VCaP (cell line): ENCODE measurements at regions not wholly inside any gene's neighbourhood (a gene's known extent, or its start where the extent isn't known, plus 50 kb on each side); places are given as distances from the start of the nearest gene placed in this dataset.
"Not testable (repeated sequence)": the region's sequence is repeated elsewhere in the genome, so short reads cannot be mapped to it uniquely, and the experiment has no call there.

ENCODE experiments used
- H3K27ac ChIP-seq: fragments of 450-650 bp; 2 replicates; pipeline ENCODE4 v1.5.1; 2017
- TF ChIP-seq, protein P1 (sequence below): fragments of 450-650 bp; conservative IDR thresholded peaks from 2 replicates; pipeline ENCODE4 v1.5.1; 2017; ENCODE audit warnings: mild to moderate bottlenecking, moderate library complexity

DNA sequence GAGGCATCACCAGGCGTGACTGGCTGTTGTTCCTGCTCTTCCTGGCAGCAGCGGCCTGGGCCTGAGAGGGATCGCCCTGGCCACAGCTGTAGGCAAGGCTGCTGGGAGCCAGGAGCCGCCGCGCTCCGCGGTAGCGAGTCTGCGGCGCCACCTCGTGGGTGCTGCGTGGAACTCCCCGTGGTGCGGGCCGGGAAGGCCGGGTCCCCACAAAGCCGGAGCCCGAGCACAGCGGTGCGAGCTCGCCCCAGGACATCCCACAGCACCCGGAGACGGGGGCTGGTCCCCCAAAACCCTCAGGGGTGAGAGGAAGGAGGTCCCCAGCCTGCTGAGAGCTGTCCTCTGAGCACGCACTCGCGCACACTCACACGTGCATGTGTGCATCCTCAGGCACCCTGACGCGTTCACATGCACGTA, 320.0 kb upstream of the PLGLB1 start:
- TF ChIP-seq, protein P1, sequence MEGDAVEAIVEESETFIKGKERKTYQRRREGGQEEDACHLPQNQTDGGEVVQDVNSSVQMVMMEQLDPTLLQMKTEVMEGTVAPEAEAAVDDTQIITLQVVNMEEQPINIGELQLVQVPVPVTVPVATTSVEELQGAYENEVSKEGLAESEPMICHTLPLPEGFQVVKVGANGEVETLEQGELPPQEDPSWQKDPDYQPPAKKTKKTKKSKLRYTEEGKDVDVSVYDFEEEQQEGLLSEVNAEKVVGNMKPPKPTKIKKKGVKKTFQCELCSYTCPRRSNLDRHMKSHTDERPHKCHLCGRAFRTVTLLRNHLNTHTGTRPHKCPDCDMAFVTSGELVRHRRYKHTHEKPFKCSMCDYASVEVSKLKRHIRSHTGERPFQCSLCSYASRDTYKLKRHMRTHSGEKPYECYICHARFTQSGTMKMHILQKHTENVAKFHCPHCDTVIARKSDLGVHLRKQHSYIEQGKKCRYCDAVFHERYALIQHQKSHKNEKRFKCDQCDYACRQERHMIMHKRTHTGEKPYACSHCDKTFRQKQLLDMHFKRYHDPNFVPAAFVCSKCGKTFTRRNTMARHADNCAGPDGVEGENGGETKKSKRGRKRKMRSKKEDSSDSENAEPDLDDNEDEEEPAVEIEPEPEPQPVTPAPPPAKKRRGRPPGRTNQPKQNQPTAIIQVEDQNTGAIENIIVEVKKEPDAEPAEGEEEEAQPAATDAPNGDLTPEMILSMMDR, result peak; percentile 79

DNA sequence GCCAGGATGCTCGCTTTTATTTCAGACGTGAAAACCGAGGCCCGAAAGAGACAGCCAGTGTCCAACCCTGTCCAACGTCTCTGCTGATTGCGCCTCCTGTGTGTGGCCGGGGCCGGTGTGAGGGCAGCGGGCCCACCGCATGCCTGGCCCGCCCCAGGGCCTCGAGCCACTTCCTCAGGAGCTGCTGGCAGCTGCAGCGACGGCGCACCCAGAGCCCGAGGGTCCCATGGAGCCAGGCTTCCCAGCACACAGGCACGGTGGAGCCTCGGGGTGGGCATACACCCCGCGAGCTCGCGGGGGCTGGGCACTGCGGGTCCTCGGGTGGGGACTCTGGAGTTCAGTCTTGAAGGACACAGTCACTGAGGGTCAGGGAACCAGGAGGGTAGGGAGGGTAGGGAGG, 320.5 kb upstream of the PLGLB1 start:
- H3K27ac ChIP-seq, result not testable (repeated sequence)

More for the DNA sequence above, 320.0 kb upstream of the PLGLB1 start:
- H3K27ac ChIP-seq, result not testable (repeated sequence)

DNA sequence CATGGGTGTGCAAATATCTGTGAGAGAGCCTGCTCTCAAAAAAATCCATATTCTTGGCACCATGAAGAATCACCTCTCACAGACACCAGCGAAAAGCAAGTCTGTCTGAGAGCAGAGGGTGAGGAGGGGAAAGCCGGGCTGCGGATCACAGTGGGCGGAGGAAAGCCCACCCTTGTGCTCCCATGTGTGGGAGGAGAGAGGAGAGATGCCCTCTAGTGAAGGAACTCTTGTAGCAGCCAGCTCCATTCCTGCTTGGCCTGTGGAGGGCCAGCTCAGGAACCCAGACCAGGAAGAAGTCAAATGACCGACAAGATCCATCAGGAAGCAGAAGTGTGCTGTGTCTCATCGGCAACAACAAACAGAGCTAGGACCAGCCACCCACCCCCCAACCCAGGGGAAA, 321.7 kb upstream of the PLGLB1 start:
- H3K27ac ChIP-seq, result not testable (repeated sequence)

DNA sequence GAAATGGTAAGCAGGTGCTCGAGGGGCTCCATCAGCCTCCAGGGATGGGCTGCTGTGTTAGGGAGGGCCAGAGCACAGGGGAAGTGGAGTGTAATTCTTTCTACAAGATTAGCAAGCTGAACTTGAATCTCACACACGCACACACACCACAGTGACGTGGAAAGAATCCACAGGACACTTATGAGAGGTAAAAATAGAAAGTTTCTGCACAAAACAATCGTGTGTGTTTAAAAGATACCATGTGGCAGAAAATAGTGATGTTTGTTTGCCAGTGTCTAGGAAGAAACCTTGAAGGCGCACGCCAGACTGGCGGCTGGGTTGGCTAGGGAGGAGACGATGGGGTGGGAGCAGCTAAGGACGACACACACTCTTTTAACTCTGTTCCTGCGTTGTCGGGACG, 323.6 kb upstream of the PLGLB1 start:
- H3K27ac ChIP-seq, result not testable (repeated sequence)

DNA sequence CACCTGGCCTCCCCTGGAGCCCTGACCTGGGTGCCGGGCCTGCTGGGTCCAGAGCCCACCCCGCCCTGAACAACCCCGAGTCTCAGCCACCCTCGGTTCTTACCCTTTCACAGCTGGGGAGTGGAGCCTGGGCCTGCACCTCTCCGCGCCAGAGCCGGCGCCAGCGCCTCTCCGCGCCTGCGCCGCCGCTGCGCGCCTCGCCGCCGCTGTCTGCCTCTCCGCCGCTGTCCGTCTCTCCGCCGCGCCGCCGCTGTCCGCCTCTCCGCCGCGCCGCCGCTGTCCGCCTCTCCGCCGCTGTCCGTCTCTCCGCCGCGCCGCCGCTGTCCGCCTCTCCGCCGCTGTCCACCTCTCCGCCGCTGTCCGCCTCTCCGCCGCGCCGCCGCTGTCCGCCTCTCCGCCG, 326.9 kb upstream of the PLGLB1 start:
- not testable (repeated sequence) for H3K27ac ChIP-seq

DNA sequence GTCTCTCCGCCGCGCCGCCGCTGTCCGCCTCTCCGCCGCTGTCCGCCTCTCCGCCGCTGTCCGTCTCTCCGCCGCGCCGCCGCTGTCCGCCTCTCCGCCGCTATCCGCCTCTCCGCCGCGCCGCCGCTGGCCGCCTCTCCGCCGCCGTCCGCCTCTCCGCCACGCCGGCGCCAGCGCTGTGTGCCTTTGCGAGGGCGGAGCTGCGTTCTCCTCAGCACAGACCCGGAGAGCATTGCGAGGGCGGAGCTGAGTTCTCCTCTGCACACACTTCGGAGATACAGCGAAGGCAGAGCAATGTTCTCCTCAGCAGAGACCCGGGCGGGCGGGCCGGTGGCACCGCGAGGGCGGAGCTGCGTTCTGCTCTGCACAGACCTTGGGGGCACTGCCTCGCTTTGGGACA, 327.4 kb upstream of the PLGLB1 start:
- not testable (repeated sequence) for H3K27ac ChIP-seq

DNA sequence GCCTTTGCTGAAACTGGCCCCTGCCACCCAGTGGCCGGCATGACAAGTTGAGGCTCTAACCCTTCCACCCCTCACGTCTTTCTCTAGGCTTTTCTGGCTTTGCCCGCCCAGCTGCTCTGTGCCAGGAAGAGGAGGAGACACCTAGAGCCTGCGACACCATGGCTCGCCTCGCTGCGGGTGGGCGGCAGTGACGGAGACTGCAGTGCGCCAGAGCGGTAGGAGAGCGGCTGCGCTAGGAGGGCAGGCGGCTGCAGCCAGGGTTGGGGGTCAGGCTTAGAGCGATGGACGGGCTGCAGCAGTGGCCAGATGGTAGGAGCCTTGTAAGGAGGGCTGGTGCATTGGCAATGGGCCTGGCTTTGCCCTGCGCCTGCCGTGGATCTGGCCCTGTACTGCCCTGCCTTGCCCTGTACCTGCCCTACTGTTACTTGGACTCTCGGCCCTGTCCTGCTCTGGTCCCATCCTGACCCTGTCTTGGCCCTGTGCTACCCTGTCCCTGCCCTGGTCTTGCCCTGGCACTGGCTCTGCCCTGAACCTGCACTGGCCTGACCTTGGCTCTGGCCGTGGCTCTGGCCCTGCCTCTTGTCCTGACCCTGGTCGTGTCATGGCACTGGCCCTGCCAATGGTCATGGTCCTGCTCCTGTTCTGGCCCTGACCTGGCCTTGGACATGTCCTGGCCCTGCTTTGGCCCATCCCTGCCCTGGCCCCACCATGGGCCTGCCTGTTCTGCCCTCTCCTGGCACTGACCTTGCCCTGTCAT, 330.7 kb upstream of the PLGLB1 start:
- H3K27ac ChIP-seq, result not testable (repeated sequence)

DNA sequence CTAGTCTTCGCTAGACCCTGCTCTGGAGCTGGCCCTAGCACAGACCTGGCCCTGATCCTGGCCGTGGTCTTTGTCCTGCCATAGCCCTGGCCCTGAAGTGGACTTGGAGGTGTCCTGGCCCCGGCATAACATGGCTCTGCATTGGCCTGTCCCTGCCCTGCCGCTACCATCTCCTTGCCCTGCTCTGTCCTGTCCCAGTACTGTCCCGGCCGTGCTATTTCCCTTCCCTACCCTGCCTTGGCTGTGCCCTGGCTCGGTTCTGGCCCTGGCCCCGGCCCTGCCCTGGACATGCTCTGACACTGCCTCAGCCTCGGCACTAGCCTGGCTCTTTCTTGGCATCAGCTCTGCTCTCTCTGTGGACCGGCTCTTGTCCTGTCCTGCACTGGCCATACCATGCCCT, 331.8 kb upstream of the PLGLB1 start:
- not testable (repeated sequence) for H3K27ac ChIP-seq

DNA sequence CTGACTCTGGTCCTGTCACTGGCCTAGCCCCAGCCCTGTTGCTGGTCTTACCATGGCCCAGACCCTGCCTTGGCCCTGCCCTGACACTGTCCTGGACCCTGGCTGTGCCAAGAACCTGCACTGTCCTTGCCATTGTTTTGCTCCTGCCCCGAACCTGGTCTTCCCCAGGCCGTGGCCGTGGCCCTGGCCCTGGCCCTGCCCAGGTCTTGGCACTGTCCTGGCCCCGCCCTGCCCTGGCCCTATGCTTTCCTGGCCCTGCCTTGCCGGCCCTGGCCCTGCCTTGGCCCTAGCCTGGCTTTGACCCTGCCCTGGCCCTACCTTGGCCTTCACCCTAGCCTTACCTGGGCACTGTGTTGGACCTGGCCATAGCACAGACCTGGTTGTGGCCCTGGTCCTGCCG, 332.5 kb upstream of the PLGLB1 start:
- not testable (repeated sequence) for H3K27ac ChIP-seq

DNA sequence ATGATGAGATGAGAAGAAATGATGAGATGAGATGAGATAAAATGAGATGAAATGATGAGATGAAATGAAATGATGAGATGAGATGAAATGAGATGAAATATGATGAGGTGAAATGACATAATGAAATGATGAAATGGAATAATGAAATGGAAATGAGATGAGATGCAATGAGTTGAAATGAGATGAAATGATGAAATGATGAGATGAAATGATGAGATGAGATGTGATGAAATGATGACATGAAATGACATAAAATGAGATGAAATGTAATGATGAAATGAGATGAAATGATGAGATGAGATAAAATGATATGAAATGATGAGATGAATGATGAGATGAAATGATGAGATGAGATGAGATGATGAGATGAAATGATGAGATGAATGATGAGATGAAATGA, 338.6 kb upstream of the PLGLB1 start:
- H3K27ac ChIP-seq, result not testable (repeated sequence)

DNA sequence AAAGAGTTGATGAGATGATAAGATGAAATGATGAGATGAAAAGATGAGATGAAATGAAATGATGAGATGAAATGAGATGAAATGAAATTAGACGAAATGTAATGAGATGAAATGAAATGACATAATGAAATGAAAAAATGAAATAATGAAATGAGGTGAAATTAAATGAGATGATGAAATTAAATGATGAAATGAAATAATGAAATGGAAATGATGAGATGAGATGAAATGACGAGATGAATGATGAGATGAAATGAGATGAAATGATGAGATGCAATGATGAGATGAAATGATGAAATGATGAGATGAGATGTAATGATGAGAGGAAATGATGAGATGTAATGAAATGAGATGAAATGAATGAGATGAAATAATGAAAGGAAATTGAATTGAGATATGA, 339.3 kb upstream of the PLGLB1 start:
- not testable (repeated sequence) for H3K27ac ChIP-seq

DNA sequence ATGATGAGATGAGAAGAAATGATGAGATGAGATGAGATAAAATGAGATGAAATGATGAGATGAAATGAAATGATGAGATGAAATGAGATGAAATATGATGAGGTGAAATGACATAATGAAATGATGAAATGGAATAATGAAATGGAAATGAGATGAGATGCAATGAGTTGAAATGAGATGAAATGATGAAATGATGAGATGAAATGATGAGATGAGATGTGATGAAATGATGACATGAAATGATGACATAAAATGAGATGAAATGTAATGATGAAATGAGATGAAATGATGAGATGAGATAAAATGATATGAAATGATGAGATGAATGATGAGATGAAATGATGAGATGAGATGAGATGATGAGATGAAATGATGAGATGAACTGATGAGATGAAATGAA, 340.2 kb upstream of the PLGLB1 start:
- H3K27ac ChIP-seq, result not testable (repeated sequence)

DNA sequence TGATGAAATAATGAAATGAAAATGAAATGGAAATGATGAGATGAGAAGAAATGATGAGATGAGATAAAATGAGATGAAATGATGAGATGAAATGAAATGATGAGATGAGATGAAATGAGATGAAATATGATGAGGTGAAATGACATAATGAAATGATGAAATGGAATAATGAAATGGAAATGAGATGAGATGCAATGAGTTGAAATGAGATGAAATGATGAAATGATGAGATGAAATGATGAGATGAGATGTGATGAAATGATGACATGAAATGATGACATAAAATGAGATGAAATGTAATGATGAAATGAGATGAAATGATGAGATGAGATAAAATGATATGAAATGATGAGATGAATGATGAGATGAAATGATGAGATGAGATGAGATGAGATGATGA, 342.7 kb upstream of the PLGLB1 start:
- H3K27ac ChIP-seq, result not testable (repeated sequence)

DNA sequence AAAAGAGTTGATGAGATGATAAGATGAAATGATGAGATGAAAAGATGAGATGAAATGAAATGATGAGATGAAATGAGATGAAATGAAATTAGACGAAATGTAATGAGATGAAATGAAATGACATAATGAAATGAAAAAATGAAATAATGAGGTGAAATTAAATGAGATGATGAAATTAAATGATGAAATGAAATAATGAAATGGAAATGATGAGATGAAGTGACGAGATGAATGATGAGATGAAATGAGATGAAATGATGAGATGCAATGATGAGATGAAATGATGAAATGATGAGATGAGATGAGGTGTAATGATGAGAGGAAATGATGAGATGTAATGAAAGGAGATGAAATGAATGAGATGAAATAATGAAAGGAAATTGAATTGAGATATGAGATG, 343.4 kb upstream of the PLGLB1 start:
- H3K27ac ChIP-seq, result not testable (repeated sequence)

DNA sequence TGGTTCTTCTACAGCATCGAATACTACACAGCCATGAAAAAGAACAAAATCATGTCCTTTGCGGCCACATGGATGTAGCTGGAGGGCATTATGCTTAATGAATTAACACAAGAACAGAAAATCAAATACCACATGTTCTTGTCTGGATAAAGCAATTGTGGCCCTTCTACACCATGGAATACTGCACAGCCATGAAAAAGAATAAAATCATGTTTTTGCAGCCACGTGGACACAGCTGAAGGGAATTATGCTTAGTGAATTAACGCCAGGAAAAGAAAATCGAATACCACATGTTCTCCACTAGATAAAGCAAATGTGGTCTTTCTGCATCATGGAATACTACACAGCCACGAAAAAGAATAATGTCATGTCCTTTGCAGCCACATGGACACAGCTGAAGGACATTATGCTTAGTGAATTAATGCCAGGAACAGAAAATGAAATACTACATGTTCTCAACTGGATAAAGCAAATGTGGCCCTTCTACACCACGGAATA, 361.8 kb upstream of the PLGLB2 start:
- not testable (repeated sequence) for H3K27ac ChIP-seq

DNA sequence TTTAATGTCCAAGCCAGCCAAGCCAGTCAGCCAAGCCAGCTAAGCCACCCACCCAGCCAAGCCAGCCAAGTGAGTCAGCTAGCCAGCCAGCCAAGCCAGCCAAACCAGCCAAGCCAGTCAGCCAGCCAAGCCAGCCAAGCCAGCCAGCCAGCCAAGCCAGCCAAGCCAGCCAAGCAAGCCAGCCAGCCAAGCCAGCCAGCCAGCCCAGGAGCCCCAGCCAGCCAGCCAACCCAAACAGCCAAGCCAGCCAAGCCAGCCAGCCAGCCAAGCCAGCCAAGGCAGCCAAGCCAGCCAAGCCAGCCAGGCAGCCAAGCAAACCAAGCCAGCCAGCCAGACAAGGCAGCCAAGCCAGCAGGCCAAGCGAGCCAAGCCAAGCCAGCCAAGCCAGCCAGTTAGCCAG, 352.1 kb upstream of the PLGLB2 start:
- not testable (repeated sequence) for H3K27ac ChIP-seq

DNA sequence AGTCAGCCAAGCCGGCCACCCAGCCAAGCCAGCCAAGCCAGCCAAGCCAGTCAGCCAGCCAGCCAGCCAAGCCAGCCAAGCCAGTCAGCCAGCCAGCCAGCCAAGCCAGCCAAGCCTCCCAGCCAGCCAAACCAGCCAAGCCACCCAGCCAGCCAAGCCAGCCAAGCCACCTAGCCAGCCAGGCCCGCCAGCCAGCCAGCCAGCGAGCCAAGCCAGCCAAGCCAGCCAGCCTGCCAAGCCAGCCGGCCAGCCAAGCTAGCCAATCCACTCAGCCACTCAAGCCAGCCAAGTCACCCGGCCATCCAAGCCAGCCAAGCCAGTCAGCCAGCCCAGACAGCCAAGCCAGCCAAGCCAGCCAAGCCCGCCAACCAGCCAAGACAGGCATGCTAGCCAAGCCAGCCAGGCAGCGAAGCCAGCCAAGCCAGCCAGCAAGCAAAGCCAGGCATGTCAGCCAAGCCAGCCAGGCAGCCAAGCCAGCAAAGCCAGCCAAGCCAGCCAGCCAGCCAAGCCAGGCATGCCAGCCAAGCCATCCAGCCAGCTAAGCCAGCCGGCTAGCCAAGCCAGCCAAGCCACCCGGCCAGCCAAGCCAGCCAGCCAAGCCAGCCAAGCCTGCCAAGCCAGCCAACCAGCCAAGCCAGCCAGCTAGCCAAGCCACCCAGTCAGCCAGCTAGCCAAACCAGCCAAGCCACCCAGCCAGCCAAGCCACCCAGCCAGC, 351.2 kb upstream of the PLGLB2 start:
- H3K27ac ChIP-seq, result not testable (repeated sequence)

DNA sequence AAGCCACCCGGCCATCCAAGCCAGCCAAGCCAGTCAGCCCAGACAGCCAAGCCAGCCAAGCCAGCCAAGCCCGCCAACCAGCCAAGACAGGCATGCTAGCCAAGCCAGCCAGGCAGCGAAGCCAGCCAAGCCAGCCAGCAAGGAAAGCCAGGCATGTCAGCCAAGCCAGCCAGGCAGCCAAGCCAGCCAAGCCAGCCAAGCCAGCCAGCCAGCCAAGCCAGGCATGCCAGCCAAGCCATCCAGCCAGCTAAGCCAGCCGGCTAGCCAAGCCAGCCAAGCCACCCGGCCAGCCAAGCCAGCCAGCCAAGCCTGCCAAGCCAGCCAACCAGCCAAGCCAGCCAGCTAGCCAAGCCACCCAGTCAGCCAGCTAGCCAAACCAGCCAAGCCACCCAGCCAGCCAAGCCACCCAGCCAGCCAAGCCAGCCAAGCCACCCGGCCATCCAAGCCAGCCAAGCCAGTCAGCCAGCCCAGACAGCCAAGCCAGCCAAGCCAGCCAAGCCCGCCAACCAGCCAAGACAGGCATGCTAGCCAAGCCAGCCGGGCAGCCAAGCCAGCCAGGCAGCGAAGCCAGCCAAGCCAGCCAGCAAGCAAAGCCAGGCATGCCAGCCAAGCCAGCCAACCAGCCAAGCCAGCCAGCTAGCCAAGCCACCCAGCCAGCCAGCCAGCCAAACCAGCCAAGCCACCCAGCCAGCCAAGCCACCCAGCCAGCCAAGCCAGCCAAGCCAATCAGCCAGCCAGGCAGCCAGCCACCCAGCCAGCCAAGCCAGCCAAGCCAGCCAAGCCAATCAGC, 350.4 kb upstream of the PLGLB2 start:
- H3K27ac ChIP-seq, result not testable (repeated sequence)

DNA sequence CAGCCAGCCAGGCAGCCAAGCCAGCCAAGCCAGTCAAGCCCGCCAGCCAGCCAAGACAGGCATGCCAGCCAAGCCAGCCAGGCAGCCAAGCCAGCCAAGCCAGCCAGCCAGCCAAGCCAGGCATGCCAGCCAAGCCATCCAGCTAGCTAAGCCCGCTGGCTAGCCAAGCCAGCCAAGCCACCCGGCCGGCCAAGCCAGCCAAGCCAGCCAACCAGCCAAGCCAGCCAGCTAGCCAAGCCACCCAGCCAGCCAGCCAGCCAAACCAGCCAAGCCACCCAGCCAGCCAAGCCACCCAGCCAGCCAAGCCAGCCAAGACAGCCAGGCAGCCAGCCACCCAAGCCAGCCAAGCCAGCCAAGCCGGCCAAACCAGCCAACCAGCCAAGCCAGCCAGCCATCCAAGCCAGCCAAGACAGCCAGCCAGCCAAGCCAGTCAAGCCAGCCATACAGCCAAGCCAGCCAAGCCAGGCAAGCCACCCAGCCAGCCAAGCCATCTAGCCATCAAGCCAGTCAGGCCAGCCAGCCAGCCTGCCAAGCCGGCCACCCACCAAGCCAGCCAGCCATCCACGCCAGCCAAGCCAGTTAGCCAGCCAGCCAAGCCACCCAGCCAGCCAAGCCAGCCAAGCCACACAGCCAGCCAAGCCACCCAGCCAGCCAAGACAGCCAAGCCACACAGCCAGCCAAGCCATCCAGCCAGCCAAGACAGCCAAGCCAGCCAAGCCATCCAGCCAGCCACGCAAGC, 349.2 kb upstream of the PLGLB2 start:
- not testable (repeated sequence) for H3K27ac ChIP-seq
